ENCODE measurements at regions not wholly inside any gene's neighbourhood (a gene's known extent, or its start where the extent isn't known, plus 50 kb on each side); places are given as distances from the start of the nearest gene placed in this dataset.

DNA sequence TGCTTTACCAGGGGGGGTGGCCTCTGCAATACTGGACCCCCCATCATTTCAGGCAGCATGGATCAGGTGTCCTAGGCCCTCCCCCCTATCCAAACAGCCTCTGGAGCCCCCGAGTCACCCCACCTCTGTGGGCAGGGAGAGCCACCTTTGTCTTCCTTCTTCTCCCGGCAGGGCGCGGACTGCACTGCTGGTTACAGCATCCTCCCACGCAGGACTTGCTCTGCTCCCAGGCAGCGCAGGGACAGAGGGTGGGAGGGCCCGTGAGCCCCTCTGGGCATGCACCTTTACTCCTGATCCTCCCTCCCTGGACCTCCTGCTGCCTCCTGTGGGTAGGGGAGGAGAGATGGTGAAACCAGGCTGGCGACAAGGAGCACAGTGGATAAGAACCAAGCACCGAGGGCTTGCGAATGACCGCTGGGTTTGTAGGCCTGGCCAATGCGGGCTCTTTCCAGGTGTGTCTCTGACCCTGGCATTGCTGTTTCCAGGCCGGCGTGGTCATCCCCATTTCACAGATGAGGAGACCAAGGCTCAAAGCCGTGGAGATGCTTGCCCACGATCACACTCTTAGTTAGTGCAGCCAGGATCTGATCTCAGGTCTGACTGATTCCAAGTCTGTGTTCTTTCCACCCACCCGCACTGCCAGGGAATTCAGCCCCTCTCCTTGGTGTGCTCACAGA lies 73.6 kb upstream of the TARDBP start:
- Histone ChIP-seq H4K20me1 (ENCODE audit: insufficient read depth, low read length) (peaks cover 3% of the 10 kb centered on the region), H3K27me3 (ENCODE audit: insufficient read depth, low read length) (peaks cover 14% of the 10 kb centered on the region), H2AFZ (ENCODE audit: low read depth, low read length) (no peak overlapping the region), H3K9me3 (ENCODE audit: insufficient read depth, low read depth, low read length) (no peaks in the 10 kb centered on the region), H3K27ac (ENCODE audit: low read depth, low read length) (no peak overlapping the region), H3K79me2 (ENCODE audit: insufficient read depth, low read length) (no peaks in the 10 kb centered on the region), H3K4me1 (ENCODE audit: insufficient read depth, low read length) (peaks cover 4% of the 10 kb centered on the region), H3K36me3 (ENCODE audit: insufficient read depth, low read length) (no peaks in the 10 kb centered on the region), H3K9ac (ENCODE audit: low read length) (no peak overlapping the region), H3K4me3 (ENCODE audit: insufficient read depth, low read depth, low read length) (no peak overlapping the region), H3K4me2 (ENCODE audit: low read length) (no peak overlapping the region)
- DNase-seq (ENCODE audit: low read depth) (no peak), FAIRE-seq (no peak)
- H3K36me3 Mint-ChIP-seq (ENCODE audit: low read depth, unreplicated experiment): no peaks in the 10 kb centered on the region
- peaks cover 3% of the 10 kb centered on the region for H3K4me1 Mint-ChIP-seq (ENCODE audit: low read depth, unreplicated experiment)
- no peak overlapping the region for H3K27ac Mint-ChIP-seq (ENCODE audit: unreplicated experiment)
- no peaks in the 10 kb centered on the region for H3K9me3 Mint-ChIP-seq (ENCODE audit: unreplicated experiment)
- no peak overlapping the region for H3K4me3 Mint-ChIP-seq (ENCODE audit: unreplicated experiment)
- no peak for TF ChIP-seq EZH2 (IDR thresholded peaks at IDR 0.05; ENCODE audit: insufficient read depth, low read length)
- TF ChIP-seq, protein P1, sequence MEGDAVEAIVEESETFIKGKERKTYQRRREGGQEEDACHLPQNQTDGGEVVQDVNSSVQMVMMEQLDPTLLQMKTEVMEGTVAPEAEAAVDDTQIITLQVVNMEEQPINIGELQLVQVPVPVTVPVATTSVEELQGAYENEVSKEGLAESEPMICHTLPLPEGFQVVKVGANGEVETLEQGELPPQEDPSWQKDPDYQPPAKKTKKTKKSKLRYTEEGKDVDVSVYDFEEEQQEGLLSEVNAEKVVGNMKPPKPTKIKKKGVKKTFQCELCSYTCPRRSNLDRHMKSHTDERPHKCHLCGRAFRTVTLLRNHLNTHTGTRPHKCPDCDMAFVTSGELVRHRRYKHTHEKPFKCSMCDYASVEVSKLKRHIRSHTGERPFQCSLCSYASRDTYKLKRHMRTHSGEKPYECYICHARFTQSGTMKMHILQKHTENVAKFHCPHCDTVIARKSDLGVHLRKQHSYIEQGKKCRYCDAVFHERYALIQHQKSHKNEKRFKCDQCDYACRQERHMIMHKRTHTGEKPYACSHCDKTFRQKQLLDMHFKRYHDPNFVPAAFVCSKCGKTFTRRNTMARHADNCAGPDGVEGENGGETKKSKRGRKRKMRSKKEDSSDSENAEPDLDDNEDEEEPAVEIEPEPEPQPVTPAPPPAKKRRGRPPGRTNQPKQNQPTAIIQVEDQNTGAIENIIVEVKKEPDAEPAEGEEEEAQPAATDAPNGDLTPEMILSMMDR (IDR thresholded peaks at IDR 0.05; ENCODE audit: insufficient read depth, low read depth, low read length): no peak
- peaks cover 61% of the 10 kb centered on the region for H3K27me3 Mint-ChIP-seq (ENCODE audit: low read depth, unreplicated experiment)

DNA sequence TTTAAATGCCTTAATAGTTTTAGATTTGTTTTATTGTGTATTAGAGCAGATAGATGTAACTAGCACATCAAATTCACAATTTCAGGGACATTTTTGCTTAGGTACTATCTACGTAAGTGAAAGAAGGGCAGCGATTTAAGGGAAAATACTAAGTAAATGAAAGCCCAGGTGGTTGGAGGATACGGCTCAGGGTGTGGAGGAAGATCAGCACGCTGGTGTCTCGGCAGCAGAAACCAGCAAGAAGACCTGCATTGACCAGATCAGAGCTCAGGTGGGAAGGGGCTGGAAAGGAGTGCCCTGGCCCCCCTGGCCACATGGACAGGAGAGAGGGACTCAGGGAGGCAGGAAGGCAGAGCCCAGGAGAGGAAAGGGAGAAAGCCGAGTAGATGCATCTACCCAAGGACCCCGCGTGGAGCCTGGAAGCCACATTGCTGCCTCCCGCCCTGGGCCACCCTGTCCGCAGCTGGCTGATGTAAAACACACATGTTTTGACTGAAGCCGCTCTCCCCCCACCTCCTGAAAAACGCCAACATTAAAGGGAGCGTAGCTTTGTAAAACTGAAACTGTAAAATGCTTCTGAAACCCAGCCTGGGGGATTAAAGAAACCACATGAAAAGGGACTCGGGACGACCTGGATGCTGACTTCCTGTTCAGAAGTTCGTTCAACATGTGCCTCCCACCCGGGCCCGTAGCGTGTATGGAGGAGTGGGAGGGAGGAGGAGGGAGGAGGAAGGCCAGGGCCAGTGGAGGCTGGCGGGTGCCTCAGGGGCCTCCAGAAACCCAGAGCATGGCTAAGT lies 72.6 kb upstream of the TARDBP start:
- TF ChIP-seq, protein P1 (IDR thresholded peaks at IDR 0.05; ENCODE audit: insufficient read depth, low read depth, low read length): no peak
- no peak for TF ChIP-seq EZH2 (IDR thresholded peaks at IDR 0.05; ENCODE audit: insufficient read depth, low read length)
- Histone ChIP-seq H3K36me3 (ENCODE audit: insufficient read depth, low read length) (no peaks in the 10 kb centered on the region), H3K4me2 (ENCODE audit: low read length) (no peak overlapping the region), H3K27me3 (ENCODE audit: insufficient read depth, low read length) (peaks cover 19% of the 10 kb centered on the region), H3K9me3 (ENCODE audit: insufficient read depth, low read depth, low read length) (no peaks in the 10 kb centered on the region), H3K79me2 (ENCODE audit: insufficient read depth, low read length) (no peaks in the 10 kb centered on the region), H3K27ac (ENCODE audit: low read depth, low read length) (no peak overlapping the region), H2AFZ (ENCODE audit: low read depth, low read length) (no peak overlapping the region), H4K20me1 (ENCODE audit: insufficient read depth, low read length) (peaks cover 3% of the 10 kb centered on the region), H3K4me1 (ENCODE audit: insufficient read depth, low read length) (peaks cover 12% of the 10 kb centered on the region), H3K4me3 (ENCODE audit: insufficient read depth, low read depth, low read length) (no peak overlapping the region), H3K9ac (ENCODE audit: low read length) (no peak overlapping the region)
- H3K4me1 Mint-ChIP-seq (ENCODE audit: low read depth, unreplicated experiment): peaks cover 5% of the 10 kb centered on the region
- peaks cover 64% of the 10 kb centered on the region for H3K27me3 Mint-ChIP-seq (ENCODE audit: low read depth, unreplicated experiment)
- H3K27ac Mint-ChIP-seq (ENCODE audit: unreplicated experiment): no peak overlapping the region
- H3K4me3 Mint-ChIP-seq (ENCODE audit: unreplicated experiment): no peak overlapping the region
- no peaks in the 10 kb centered on the region for H3K36me3 Mint-ChIP-seq (ENCODE audit: low read depth, unreplicated experiment)
- no peak for DNase-seq (ENCODE audit: low read depth)
- no peaks in the 10 kb centered on the region for H3K9me3 Mint-ChIP-seq (ENCODE audit: unreplicated experiment)
- FAIRE-seq: no peak

DNA sequence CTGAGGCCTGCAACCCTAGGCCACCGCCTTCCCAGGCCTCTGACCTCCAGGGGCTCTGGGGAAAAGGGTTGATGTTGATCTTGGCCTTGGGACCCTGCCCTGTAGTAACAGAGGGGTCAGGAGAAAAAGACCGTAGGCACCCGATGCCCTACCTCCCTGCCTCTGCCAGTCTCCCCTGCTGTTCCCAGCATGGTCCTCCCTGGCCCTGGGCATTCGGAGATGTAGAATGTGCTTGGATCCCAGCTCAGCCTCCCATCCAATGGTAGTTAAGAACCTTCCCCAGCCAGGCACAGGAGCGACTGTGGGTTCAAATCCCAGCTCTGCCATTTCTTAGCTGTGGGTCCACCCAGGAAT lies 72.0 kb upstream of the TARDBP start:
- H3K4me2 ChIP-seq (ENCODE audit: low read length): no peak overlapping the region

More for the DNA sequence above, 72.0 kb upstream of the TARDBP start:
- H3K79me2 ChIP-seq (ENCODE audit: insufficient read depth, low read length): no peaks in the 10 kb centered on the region
- no peak for TF ChIP-seq EZH2 (IDR thresholded peaks at IDR 0.05; ENCODE audit: insufficient read depth, low read length)
- TF ChIP-seq, protein P1 (IDR thresholded peaks at IDR 0.05; ENCODE audit: insufficient read depth, low read depth, low read length): no peak
- peaks cover 19% of the 10 kb centered on the region for H3K27me3 ChIP-seq (ENCODE audit: insufficient read depth, low read length)
- H4K20me1 ChIP-seq (ENCODE audit: insufficient read depth, low read length): peaks cover 3% of the 10 kb centered on the region
- FAIRE-seq (no peak), DNase-seq (ENCODE audit: low read depth) (no peak)
- Mint-ChIP-seq H3K9me3 (ENCODE audit: unreplicated experiment) (no peaks in the 10 kb centered on the region), H3K27ac (ENCODE audit: unreplicated experiment) (no peak overlapping the region), H3K36me3 (ENCODE audit: low read depth, unreplicated experiment) (no peaks in the 10 kb centered on the region), H3K4me3 (ENCODE audit: unreplicated experiment) (no peak overlapping the region), H3K4me1 (ENCODE audit: low read depth, unreplicated experiment) (peaks cover 5% of the 10 kb centered on the region), H3K27me3 (ENCODE audit: low read depth, unreplicated experiment) (peaks cover 64% of the 10 kb centered on the region)
- H3K36me3 ChIP-seq (ENCODE audit: insufficient read depth, low read length): no peaks in the 10 kb centered on the region
- no peak overlapping the region for H3K27ac ChIP-seq (ENCODE audit: low read depth, low read length)
- no peak overlapping the region for H3K4me3 ChIP-seq (ENCODE audit: insufficient read depth, low read depth, low read length)
- H3K9me3 ChIP-seq (ENCODE audit: insufficient read depth, low read depth, low read length): no peaks in the 10 kb centered on the region
- H3K4me1 ChIP-seq (ENCODE audit: insufficient read depth, low read length): peaks cover 12% of the 10 kb centered on the region
- no peak overlapping the region for H2AFZ ChIP-seq (ENCODE audit: low read depth, low read length)
- H3K9ac ChIP-seq (ENCODE audit: low read length): no peak overlapping the region
